SJSA1 (cell line): ENCODE measurements at regions not wholly inside any gene's neighbourhood (a gene's known extent, or its start where the extent isn't known, plus 50 kb on each side); places are given as distances from the start of the nearest gene placed in this dataset.

ENCODE experiments used
- DNase-seq, 2 experiments: peaks; one replicate each; pipeline ENCODE4 v3.0.0-alpha.2; 2015 to 2020; ENCODE audit warnings: low spot score in 2 of 2, low read depth in 1 of 2
- H3K27ac ChIP-seq: fragments of 250-450 bp; sonication (Bioruptor Pico); 2 replicates; pipeline ENCODE4 v1.5.1; 2020; ENCODE audit warnings: mild to moderate bottlenecking, moderate library complexity
- H3K27me3 ChIP-seq: fragments of 250-450 bp; sonication (Bioruptor Pico); replicated peaks from 2 replicates; pipeline ENCODE4 v1.5.1; 2020; ENCODE audit warnings: mild to moderate bottlenecking, moderate library complexity
- H3K36me3 ChIP-seq: fragments of 250-450 bp; sonication (Bioruptor Pico); 2 replicates; pipeline ENCODE4 v1.5.1; 2020; ENCODE audit warnings: mild to moderate bottlenecking
- H3K4me1 ChIP-seq: fragments of 250-450 bp; sonication (Bioruptor Pico); replicated peaks from 2 replicates; pipeline ENCODE4 v1.6.1; 2021; ENCODE audit warnings: mild to moderate bottlenecking
- H3K4me3 ChIP-seq: fragments of 250-450 bp; sonication (Bioruptor Pico); 2 replicates; pipeline ENCODE4 v1.5.1; 2020; ENCODE audit warnings: mild to moderate bottlenecking
- H3K9me3 ChIP-seq: fragments of 250-450 bp; sonication (Bioruptor Pico); replicated peaks from 2 replicates; pipeline ENCODE4 v1.5.1; 2020; ENCODE audit warnings: mild to moderate bottlenecking

- DNase-seq: no peak
Measured at GRCh38 chr17:33680472-33680871, 387.4 kb upstream of the ASIC2 start.

GRCh38 chr17:33682599-33682998, 389.5 kb upstream of the ASIC2 start:
- Histone ChIP-seq H3K36me3 (no peaks in the 10 kb centered on the region), H3K9me3 (no peaks in the 10 kb centered on the region), H3K27me3 (no peaks in the 10 kb centered on the region), H3K27ac (no peak overlapping the region), H3K4me3 (no peak overlapping the region), H3K4me1 (no peaks in the 10 kb centered on the region)
- DNase-seq: no peak

More at GRCh38 chr17:33680472-33680871, 387.4 kb upstream of the ASIC2 start:
- no peaks in the 10 kb centered on the region for H3K4me1 ChIP-seq
- H3K9me3 ChIP-seq: no peaks in the 10 kb centered on the region
- H3K27me3 ChIP-seq: no peaks in the 10 kb centered on the region
- H3K27ac ChIP-seq: no peak overlapping the region
- no peak overlapping the region for H3K4me3 ChIP-seq
- H3K36me3 ChIP-seq: no peaks in the 10 kb centered on the region

- no peak for DNase-seq
- no peaks in the 10 kb centered on the region for H3K36me3 ChIP-seq
- H3K9me3 ChIP-seq: no peaks in the 10 kb centered on the region
- H3K4me1 ChIP-seq: no peaks in the 10 kb centered on the region
- H3K27ac ChIP-seq: no peak overlapping the region
- H3K4me3 ChIP-seq: no peak overlapping the region
- H3K27me3 ChIP-seq: no peaks in the 10 kb centered on the region
Measured at GRCh38 chr17:33684735-33685134, 391.6 kb upstream of the ASIC2 start.

GRCh38 chr17:33686171-33686570, 393.1 kb upstream of the ASIC2 start:
- no peaks in the 10 kb centered on the region for H3K9me3 ChIP-seq
- no peaks in the 10 kb centered on the region for H3K27me3 ChIP-seq
- H3K27ac ChIP-seq: no peak overlapping the region
- no peaks in the 10 kb centered on the region for H3K4me1 ChIP-seq
- no peak overlapping the region for H3K4me3 ChIP-seq
- no peak for DNase-seq
- H3K36me3 ChIP-seq: no peaks in the 10 kb centered on the region

GRCh38 chr17:33687831-33688230, 394.7 kb upstream of the ASIC2 start:
- Histone ChIP-seq H3K4me1 (no peaks in the 10 kb centered on the region), H3K27me3 (no peaks in the 10 kb centered on the region), H3K36me3 (no peaks in the 10 kb centered on the region), H3K27ac (no peak overlapping the region), H3K4me3 (no peak overlapping the region), H3K9me3 (no peaks in the 10 kb centered on the region)
- no peak for DNase-seq

GRCh38 chr17:33688771-33689170, 395.7 kb upstream of the ASIC2 start:
- Histone ChIP-seq H3K9me3 (no peaks in the 10 kb centered on the region), H3K27me3 (no peaks in the 10 kb centered on the region), H3K4me3 (no peak overlapping the region), H3K36me3 (no peaks in the 10 kb centered on the region), H3K27ac (no peak overlapping the region), H3K4me1 (no peaks in the 10 kb centered on the region)
- DNase-seq: no peak

- Histone ChIP-seq H3K27me3 (no peaks in the 10 kb centered on the region), H3K4me1 (no peaks in the 10 kb centered on the region), H3K27ac (no peak overlapping the region), H3K36me3 (no peaks in the 10 kb centered on the region), H3K9me3 (no peaks in the 10 kb centered on the region), H3K4me3 (no peak overlapping the region)
- DNase-seq: no peak
Measured at GRCh38 chr17:33689725-33690124, 396.6 kb upstream of the ASIC2 start.

GRCh38 chr17:33695431-33695830, 402.3 kb upstream of the ASIC2 start:
- Histone ChIP-seq H3K9me3 (no peaks in the 10 kb centered on the region), H3K36me3 (no peaks in the 10 kb centered on the region), H3K4me3 (no peak overlapping the region), H3K27ac (no peak overlapping the region), H3K4me1 (no peaks in the 10 kb centered on the region), H3K27me3 (no peaks in the 10 kb centered on the region)
- no peak for DNase-seq

- H3K9me3 ChIP-seq: no peaks in the 10 kb centered on the region
- H3K4me1 ChIP-seq: no peaks in the 10 kb centered on the region
- H3K36me3 ChIP-seq: no peaks in the 10 kb centered on the region
- no peaks in the 10 kb centered on the region for H3K27me3 ChIP-seq
- DNase-seq: no peak
- no peak overlapping the region for H3K27ac ChIP-seq
- no peak overlapping the region for H3K4me3 ChIP-seq
Measured at GRCh38 chr17:33696102-33696501, 403.0 kb upstream of the ASIC2 start.

GRCh38 chr17:33697557-33697956, 404.5 kb upstream of the ASIC2 start:
- H3K36me3 ChIP-seq: no peaks in the 10 kb centered on the region
- no peaks in the 10 kb centered on the region for H3K27me3 ChIP-seq
- no peaks in the 10 kb centered on the region for H3K4me1 ChIP-seq
- H3K4me3 ChIP-seq: no peak overlapping the region
- no peaks in the 10 kb centered on the region for H3K9me3 ChIP-seq
- DNase-seq: no peak
- no peak overlapping the region for H3K27ac ChIP-seq

GRCh38 chr17:33701910-33702309, 408.8 kb upstream of the ASIC2 start:
- H3K27me3 ChIP-seq: no peaks in the 10 kb centered on the region
- H3K4me3 ChIP-seq: no peak overlapping the region
- H3K36me3 ChIP-seq: no peaks in the 10 kb centered on the region
- no peak overlapping the region for H3K27ac ChIP-seq
- no peaks in the 10 kb centered on the region for H3K4me1 ChIP-seq
- DNase-seq: no peak
- H3K9me3 ChIP-seq: no peaks in the 10 kb centered on the region

- no peak overlapping the region for H3K4me3 ChIP-seq
- no peak for DNase-seq
- H3K27ac ChIP-seq: no peak overlapping the region
- no peaks in the 10 kb centered on the region for H3K36me3 ChIP-seq
- no peaks in the 10 kb centered on the region for H3K9me3 ChIP-seq
- no peaks in the 10 kb centered on the region for H3K4me1 ChIP-seq
- H3K27me3 ChIP-seq: no peaks in the 10 kb centered on the region
Measured at GRCh38 chr17:33704856-33705255, 411.8 kb upstream of the ASIC2 start.

GRCh38 chr17:33709881-33710280, 416.8 kb upstream of the ASIC2 start:
- H3K4me1 ChIP-seq: no peaks in the 10 kb centered on the region
- no peaks in the 10 kb centered on the region for H3K36me3 ChIP-seq
- no peak for DNase-seq
- no peaks in the 10 kb centered on the region for H3K9me3 ChIP-seq
- no peak overlapping the region for H3K27ac ChIP-seq
- H3K4me3 ChIP-seq: no peak overlapping the region
- no peaks in the 10 kb centered on the region for H3K27me3 ChIP-seq

- Histone ChIP-seq H3K9me3 (no peaks in the 10 kb centered on the region), H3K36me3 (no peaks in the 10 kb centered on the region), H3K4me3 (no peak overlapping the region), H3K27ac (no peak overlapping the region), H3K27me3 (no peaks in the 10 kb centered on the region), H3K4me1 (no peaks in the 10 kb centered on the region)
- DNase-seq: no peak
Measured at GRCh38 chr17:33712120-33712519, 419.0 kb upstream of the ASIC2 start.

- no peak overlapping the region for H3K27ac ChIP-seq
- H3K4me3 ChIP-seq: no peak overlapping the region
- no peaks in the 10 kb centered on the region for H3K4me1 ChIP-seq
- H3K9me3 ChIP-seq: no peaks in the 10 kb centered on the region
- no peaks in the 10 kb centered on the region for H3K27me3 ChIP-seq
- H3K36me3 ChIP-seq: no peaks in the 10 kb centered on the region
- no peak for DNase-seq
Measured at GRCh38 chr17:33716957-33717356, 423.9 kb upstream of the ASIC2 start.
